Uterus (tissue), 2 donors: ENCODE measurements at regions not wholly inside any gene's neighbourhood (a gene's known extent, or its start where the extent isn't known, plus 50 kb on each side); places are given as distances from the start of the nearest gene placed in this dataset.
"Not testable (repeated sequence)": the region's sequence is repeated elsewhere in the genome, so short reads cannot be mapped to it uniquely, and the experiment has no call there.

Experiments
- CTCF ChIP-seq, 4 experiments: fragments of 200-600 bp in 2 of 4; fragments of 450-650 bp in 2 of 4; sonication (generic) in 2 of 4; IDR thresholded peaks; one replicate each; pipeline ENCODE4 v1.5.1; 2016 to 2019; ENCODE audit warnings: antibody characterized with exemption in 4 of 4, mild to moderate bottlenecking in 2 of 4, moderate library complexity in 1 of 4
- POLR2A ChIP-seq, 2 donors: fragments of 450-650 bp; IDR thresholded peaks; one replicate each; pipeline ENCODE4 v1.6.1; 2016; ENCODE audit warnings: antibody characterized with exemption in 2 of 2, mild to moderate bottlenecking in 1 of 2, moderate library complexity in 1 of 2

- TF ChIP-seq CTCF, POLR2A (IDR thresholded peaks at IDR 0.05): not testable (repeated sequence)
Measured at GRCh38 chr22:15880926-15881325, 191.1 kb downstream of the POTEH start.
